ENCODE measurements at regions not wholly inside any gene's neighbourhood (a gene's known extent, or its start where the extent isn't known, plus 50 kb on each side); places are given as distances from the start of the nearest gene placed in this dataset.

GRCh38 chr11:32226480-32226879 is 135.6 kb downstream of the RCN1 start:
- Histone ChIP-seq H3K4me1 (no peaks in the 10 kb centered on the region), H3K4me3 (no peak overlapping the region), H3K27me3 (no peaks in the 10 kb centered on the region), H3K27ac (no peak overlapping the region), H3K36me3 (no peaks in the 10 kb centered on the region), H3K9me3 (no peaks in the 10 kb centered on the region)
- intact Hi-C loops (cut with DNase I; ENCODE audit: low total_unique reads) = no loop called here
- TF ChIP-seq CTCF (IDR thresholded peaks at IDR 0.05) = no peak
- TF ChIP-seq POLR2A (IDR thresholded peaks at IDR 0.05) = no peak
- DNase-seq = no peak

GRCh38 chr11:32229576-32230240 is 138.8 kb downstream of the RCN1 start:
- H3K27me3 ChIP-seq = no peaks in the 10 kb centered on the region
- H3K4me1 ChIP-seq = no peaks in the 10 kb centered on the region
- no peak overlapping the region for H3K4me3 ChIP-seq
- no peaks in the 10 kb centered on the region for H3K36me3 ChIP-seq
- TF ChIP-seq POLR2A (IDR thresholded peaks at IDR 0.05) (no peak), CTCF (IDR thresholded peaks at IDR 0.05) (no peak)
- no peaks in the 10 kb centered on the region for H3K9me3 ChIP-seq
- H3K27ac ChIP-seq = no peak overlapping the region
- DNase-seq = no peak
- intact Hi-C loops (cut with DNase I; ENCODE audit: low total_unique reads) = no loop called here

GRCh38 chr11:32231909-32232493 is 141.1 kb downstream of the RCN1 start:
- Histone ChIP-seq H3K9me3 (no peaks in the 10 kb centered on the region), H3K27ac (no peak overlapping the region), H3K4me1 (no peaks in the 10 kb centered on the region), H3K4me3 (no peak overlapping the region), H3K27me3 (no peaks in the 10 kb centered on the region), H3K36me3 (no peaks in the 10 kb centered on the region)
- intact Hi-C loops (cut with DNase I; ENCODE audit: low total_unique reads) = no loop called here
- no peak for DNase-seq
- TF ChIP-seq POLR2A (IDR thresholded peaks at IDR 0.05) = no peak
- TF ChIP-seq CTCF (IDR thresholded peaks at IDR 0.05) = no peak

GRCh38 chr11:32232516-32232915 is 141.6 kb downstream of the RCN1 start:
- H3K4me1 ChIP-seq = no peaks in the 10 kb centered on the region
- TF ChIP-seq CTCF (IDR thresholded peaks at IDR 0.05) (no peak), POLR2A (IDR thresholded peaks at IDR 0.05) (no peak)
- H3K27ac ChIP-seq = no peak overlapping the region
- intact Hi-C loops (cut with DNase I; ENCODE audit: low total_unique reads) = no loop called here
- H3K36me3 ChIP-seq = no peaks in the 10 kb centered on the region
- no peaks in the 10 kb centered on the region for H3K27me3 ChIP-seq
- H3K4me3 ChIP-seq = no peak overlapping the region
- no peaks in the 10 kb centered on the region for H3K9me3 ChIP-seq
- no peak for DNase-seq

- intact Hi-C loops (cut with DNase I; ENCODE audit: low total_unique reads) = no loop called here
- Histone ChIP-seq H3K9me3 (no peaks in the 10 kb centered on the region), H3K36me3 (no peaks in the 10 kb centered on the region), H3K4me1 (no peaks in the 10 kb centered on the region), H3K27ac (no peak overlapping the region), H3K4me3 (no peak overlapping the region), H3K27me3 (no peaks in the 10 kb centered on the region)
- TF ChIP-seq CTCF (IDR thresholded peaks at IDR 0.05) = no peak
- no peak for TF ChIP-seq POLR2A (IDR thresholded peaks at IDR 0.05)
- no peak for DNase-seq
Measured at GRCh38 chr11:32233276-32233675, 142.4 kb downstream of the RCN1 start.
